ENCODE measurements at regions not wholly inside any gene's neighbourhood (a gene's known extent, or its start where the extent isn't known, plus 50 kb on each side); places are given as distances from the start of the nearest gene placed in this dataset.

DNA sequence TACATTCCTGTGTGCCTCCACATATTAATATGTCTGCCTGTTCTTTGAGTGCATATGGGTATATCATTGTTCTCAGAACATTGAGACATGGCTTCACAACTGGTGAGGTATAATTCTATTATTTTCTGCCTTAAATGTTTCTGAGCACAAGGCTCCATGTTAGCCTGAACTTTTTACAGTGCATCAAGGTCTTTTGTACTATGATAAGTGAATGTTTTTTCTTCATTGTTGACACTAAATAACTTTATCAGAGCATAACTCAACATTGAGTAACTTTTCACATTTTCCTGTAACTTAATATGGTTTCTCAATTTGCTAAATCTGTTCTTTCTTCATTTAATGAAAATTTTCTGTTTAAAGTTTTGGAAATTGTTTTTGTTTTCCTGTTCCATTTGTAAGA, 262.9 kb downstream of the HNMT start:
- H3K36me3 ChIP-seq = no peaks in the 10 kb centered on the region
- H3K4me3 ChIP-seq = no peak overlapping the region
- intact Hi-C loops (cut with DNase I) = no loop called here
- H3K27me3 ChIP-seq = no peaks in the 10 kb centered on the region
- H3K27ac ChIP-seq = no peak overlapping the region
- DNase-seq = no peak
- H3K4me1 ChIP-seq = no peaks in the 10 kb centered on the region
- H3K9me3 ChIP-seq = peaks cover 0 to 2% (median 0%) of the 10 kb centered on the region in 4 donors
- no peak for TF ChIP-seq EP300 (IDR thresholded peaks at IDR 0.05)
- TF ChIP-seq POLR2AphosphoS5 (IDR thresholded peaks at IDR 0.05) = no peak
- TF ChIP-seq POLR2A (IDR thresholded peaks at IDR 0.05) = no peak
- TF ChIP-seq, protein P1, sequence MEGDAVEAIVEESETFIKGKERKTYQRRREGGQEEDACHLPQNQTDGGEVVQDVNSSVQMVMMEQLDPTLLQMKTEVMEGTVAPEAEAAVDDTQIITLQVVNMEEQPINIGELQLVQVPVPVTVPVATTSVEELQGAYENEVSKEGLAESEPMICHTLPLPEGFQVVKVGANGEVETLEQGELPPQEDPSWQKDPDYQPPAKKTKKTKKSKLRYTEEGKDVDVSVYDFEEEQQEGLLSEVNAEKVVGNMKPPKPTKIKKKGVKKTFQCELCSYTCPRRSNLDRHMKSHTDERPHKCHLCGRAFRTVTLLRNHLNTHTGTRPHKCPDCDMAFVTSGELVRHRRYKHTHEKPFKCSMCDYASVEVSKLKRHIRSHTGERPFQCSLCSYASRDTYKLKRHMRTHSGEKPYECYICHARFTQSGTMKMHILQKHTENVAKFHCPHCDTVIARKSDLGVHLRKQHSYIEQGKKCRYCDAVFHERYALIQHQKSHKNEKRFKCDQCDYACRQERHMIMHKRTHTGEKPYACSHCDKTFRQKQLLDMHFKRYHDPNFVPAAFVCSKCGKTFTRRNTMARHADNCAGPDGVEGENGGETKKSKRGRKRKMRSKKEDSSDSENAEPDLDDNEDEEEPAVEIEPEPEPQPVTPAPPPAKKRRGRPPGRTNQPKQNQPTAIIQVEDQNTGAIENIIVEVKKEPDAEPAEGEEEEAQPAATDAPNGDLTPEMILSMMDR (IDR thresholded peaks at IDR 0.05) = no peak

DNA sequence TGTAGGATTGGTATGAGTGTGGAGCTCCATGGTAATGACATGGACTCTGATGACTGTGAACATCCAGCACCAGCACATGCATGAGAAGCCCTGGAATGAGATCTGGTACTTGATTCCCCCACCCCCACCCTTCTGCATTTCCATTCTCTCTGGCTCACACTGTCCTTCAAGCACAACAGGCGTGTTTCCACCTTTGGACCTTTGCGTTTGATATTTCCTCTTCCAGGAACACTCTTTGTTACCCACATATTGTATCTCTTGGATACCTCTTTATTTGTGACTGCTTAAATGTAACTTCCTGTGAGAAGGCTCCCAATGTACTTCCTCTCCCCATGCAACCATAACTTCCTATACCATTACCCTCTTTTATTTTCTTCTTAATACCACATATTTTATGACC, 263.8 kb downstream of the HNMT start:
- Histone ChIP-seq H3K4me3 (no peak overlapping the region), H3K27me3 (no peaks in the 10 kb centered on the region), H3K4me1 (no peaks in the 10 kb centered on the region), H3K9me3 (peaks cover 0 to 2% (median 0%) of the 10 kb centered on the region in 4 donors), H3K36me3 (no peaks in the 10 kb centered on the region), H3K27ac (no peak overlapping the region)
- TF ChIP-seq POLR2A (IDR thresholded peaks at IDR 0.05) = no peak
- TF ChIP-seq, protein P1 (IDR thresholded peaks at IDR 0.05) = no peak
- intact Hi-C loops (cut with DNase I) = no loop called here
- 17 to 73% methylated on average over 2 of the region's 2 CpGs for WGBS, 2 donors
- no peak for DNase-seq

DNA sequence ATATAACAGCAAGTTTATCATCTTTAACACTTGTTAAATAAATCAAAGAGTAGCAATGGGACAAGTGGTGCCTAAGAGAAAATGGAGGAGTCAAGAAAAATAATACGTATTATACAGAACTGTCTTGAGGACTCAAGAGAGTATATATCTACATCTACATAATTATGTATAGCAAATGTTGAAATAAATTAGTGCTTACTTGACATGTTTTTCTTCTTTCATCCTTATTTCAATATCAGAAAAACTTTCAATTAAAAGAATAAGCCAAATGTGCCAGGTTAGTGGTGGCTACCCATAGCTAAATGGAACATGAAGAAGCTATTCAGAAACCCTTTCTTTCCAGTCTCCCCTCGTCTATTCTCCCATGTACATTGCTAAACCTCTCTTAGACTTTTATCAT, 267.3 kb upstream of the SPOPL start:
- TF ChIP-seq POLR2A (IDR thresholded peaks at IDR 0.05) (no peak), POLR2AphosphoS5 (IDR thresholded peaks at IDR 0.05) (no peak), EP300 (IDR thresholded peaks at IDR 0.05) (no peak)
- TF ChIP-seq, protein P1 (IDR thresholded peaks at IDR 0.05) = no peak
- 76 to 89% methylated on average over 2 of the region's 2 CpGs for WGBS, 2 donors
- Histone ChIP-seq H3K27ac (no peak overlapping the region), H3K9me3 (no peaks in the 10 kb centered on the region), H3K4me3 (no peak overlapping the region), H3K36me3 (no peaks in the 10 kb centered on the region), H3K4me1 (no peaks in the 10 kb centered on the region), H3K27me3 (no peaks in the 10 kb centered on the region)
- DNase-seq = no peak
- intact Hi-C loops (cut with DNase I) = no loop called here

DNA sequence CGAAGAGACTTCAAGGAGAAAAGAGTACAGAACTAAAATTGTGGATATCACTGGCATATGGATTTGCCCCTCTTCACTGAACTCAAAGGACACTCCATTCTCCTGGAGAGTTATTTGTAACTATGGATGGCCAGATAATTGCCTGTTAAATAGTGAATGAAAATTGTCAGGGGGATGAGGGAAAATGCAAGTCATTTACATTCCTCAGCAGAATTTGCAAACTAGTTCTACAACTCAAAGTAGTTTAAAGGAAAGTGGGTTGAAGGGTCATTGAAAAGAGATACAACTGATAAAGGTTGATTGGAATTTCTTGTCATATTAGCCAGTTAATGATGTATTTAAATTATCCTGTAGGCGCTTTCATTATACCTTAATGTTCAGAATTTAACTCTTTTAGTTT, 266.5 kb upstream of the SPOPL start:
- no peaks in the 10 kb centered on the region for H3K36me3 ChIP-seq
- H3K9me3 ChIP-seq = no peaks in the 10 kb centered on the region
- H3K27ac ChIP-seq = no peak overlapping the region
- H3K4me1 ChIP-seq = no peaks in the 10 kb centered on the region
- TF ChIP-seq POLR2A (IDR thresholded peaks at IDR 0.05) = no peak
- no peak for TF ChIP-seq EP300 (IDR thresholded peaks at IDR 0.05)
- TF ChIP-seq, protein P1 (IDR thresholded peaks at IDR 0.05) = no peak
- TF ChIP-seq POLR2AphosphoS5 (IDR thresholded peaks at IDR 0.05) = no peak
- no peaks in the 10 kb centered on the region for H3K27me3 ChIP-seq
- 94 to 96% methylated on average over 2 of the region's 2 CpGs for WGBS, 2 donors
- no peak for DNase-seq
- H3K4me3 ChIP-seq = no peak overlapping the region
- intact Hi-C loops (cut with DNase I) = no loop called here

DNA sequence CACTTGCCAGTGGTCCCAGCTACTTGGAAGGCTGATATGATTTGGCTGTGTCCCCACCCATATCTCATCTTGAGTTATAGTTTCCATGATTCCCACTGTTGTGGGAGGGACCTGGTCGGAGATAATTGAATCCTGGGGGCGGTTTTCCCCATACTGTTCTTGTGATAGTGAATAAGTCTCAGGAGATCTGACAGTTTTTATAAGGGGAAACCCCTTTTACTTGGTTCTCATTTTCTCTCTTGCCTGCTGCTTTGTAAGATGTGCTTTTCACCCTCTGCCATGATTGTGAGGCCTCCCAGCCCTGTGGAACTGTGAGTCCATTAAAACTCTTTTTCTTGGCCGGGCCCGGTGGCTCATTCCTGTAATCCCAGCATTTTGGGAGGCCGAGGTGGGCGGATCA, 265.4 kb upstream of the SPOPL start:
- H3K36me3 ChIP-seq = no peaks in the 10 kb centered on the region
- no peak overlapping the region for H3K27ac ChIP-seq
- no peaks in the 10 kb centered on the region for H3K4me1 ChIP-seq
- WGBS, 2 donors = 92 to 97% methylated on average over 6 of the region's 6 CpGs
- H3K9me3 ChIP-seq = no peaks in the 10 kb centered on the region
- intact Hi-C loops (cut with DNase I) = no loop called here
- DNase-seq = no peak
- no peaks in the 10 kb centered on the region for H3K27me3 ChIP-seq
- no peak for TF ChIP-seq EP300 (IDR thresholded peaks at IDR 0.05)
- no peak for TF ChIP-seq POLR2AphosphoS5 (IDR thresholded peaks at IDR 0.05)
- TF ChIP-seq, protein P1 (IDR thresholded peaks at IDR 0.05) = no peak
- no peak for TF ChIP-seq POLR2A (IDR thresholded peaks at IDR 0.05)
- no peak overlapping the region for H3K4me3 ChIP-seq
